ENCODE measurements at regions not wholly inside any gene's neighbourhood (a gene's known extent, or its start where the extent isn't known, plus 50 kb on each side); places are given as distances from the start of the nearest gene placed in this dataset.

GRCh38 chr9:134228649-134229048 is 64.3 kb upstream of the RNU6ATAC start:
- POLR2A ChIA-PET (ENCODE audit: unreplicated experiment): no interaction called here
- ATAC-seq (no peak), DNase-seq (no peak)
- 0 out of 2 replicates have a peak, but pooled peaks cover 9% of the 10 kb centered on the region for H3K27me3 ChIP-seq (ENCODE audit: low read length)
- CTCF ChIA-PET: no interaction called here
- H3K36me3 ChIP-seq (ENCODE audit: low read depth, low read length): no peaks in the 10 kb centered on the region
- no peaks in the 10 kb centered on the region for H3K79me2 ChIP-seq (ENCODE audit: low read length)
- H2AFZ ChIP-seq (ENCODE audit: low read length): no peak overlapping the region
- intact Hi-C loops (cut with micrococcal nuclease): no loop called here
- H3F3A ChIP-seq (ENCODE audit: low read length, unreplicated experiment): no peaks in the 10 kb centered on the region
- no peak overlapping the region for H3K9ac ChIP-seq (ENCODE audit: low read length)
- no peaks in the 10 kb centered on the region for H4K20me1 ChIP-seq (ENCODE audit: low read length)
- H3K9me2 ChIP-seq (replicated peaks; ENCODE audit: low read length): no peaks in the 10 kb centered on the region
- no peaks in the 10 kb centered on the region for H3K9me3 ChIP-seq (ENCODE audit: low read length)
- no peak for TF ChIP-seq EZH2phosphoT487 (IDR thresholded peaks at IDR 0.05; ENCODE audit: borderline replicate concordance, low read length)
- H3K27ac ChIP-seq (ENCODE audit: low read length): no peak overlapping the region
- H3K4me1 ChIP-seq (ENCODE audit: insufficient read depth, low read length): no peaks in the 10 kb centered on the region
- no peak overlapping the region for H3K4me3 ChIP-seq (ENCODE audit: low read length)
- H3K4me2 ChIP-seq (ENCODE audit: low read length): no peak overlapping the region
- BruUV-seq (replicated peaks): no TSS peak

GRCh38 chr9:134229466-134230091 is 65.2 kb upstream of the RNU6ATAC start:
- Histone ChIP-seq H3K9ac (ENCODE audit: low read length) (no peak overlapping the region), H3K79me2 (ENCODE audit: low read length) (no peaks in the 10 kb centered on the region), H2AFZ (ENCODE audit: low read length) (no peak overlapping the region), H4K20me1 (ENCODE audit: low read length) (no peaks in the 10 kb centered on the region), H3K9me3 (ENCODE audit: low read length) (no peaks in the 10 kb centered on the region), H3K4me1 (ENCODE audit: insufficient read depth, low read length) (no peaks in the 10 kb centered on the region), H3F3A (ENCODE audit: low read length, unreplicated experiment) (no peaks in the 10 kb centered on the region), H3K27me3 (ENCODE audit: low read length) (0 out of 2 replicates have a peak, but pooled peaks cover 5% of the 10 kb centered on the region), H3K4me3 (ENCODE audit: low read length) (no peak overlapping the region), H3K9me2 (replicated peaks; ENCODE audit: low read length) (no peaks in the 10 kb centered on the region), H3K36me3 (ENCODE audit: low read depth, low read length) (no peaks in the 10 kb centered on the region), H3K27ac (ENCODE audit: low read length) (no peak overlapping the region), H3K4me2 (ENCODE audit: low read length) (no peak overlapping the region)
- DNase-seq (no peak), ATAC-seq (no peak)
- intact Hi-C loops (cut with micrococcal nuclease): no loop called here
- no peak for TF ChIP-seq CTCF (conservative IDR thresholded peaks at IDR 0.05; ENCODE audit: low read depth, low read length)
- TF ChIP-seq EZH2 (IDR thresholded peaks at IDR 0.05; ENCODE audit: low read length, unreplicated experiment): no peak
- no peak for TF ChIP-seq EZH2phosphoT487 (IDR thresholded peaks at IDR 0.05; ENCODE audit: borderline replicate concordance, low read length)
- POLR2A ChIA-PET (ENCODE audit: unreplicated experiment): no interaction called here
- CTCF ChIA-PET: no interaction called here
- BruUV-seq (replicated peaks): no TSS peak

DNA sequence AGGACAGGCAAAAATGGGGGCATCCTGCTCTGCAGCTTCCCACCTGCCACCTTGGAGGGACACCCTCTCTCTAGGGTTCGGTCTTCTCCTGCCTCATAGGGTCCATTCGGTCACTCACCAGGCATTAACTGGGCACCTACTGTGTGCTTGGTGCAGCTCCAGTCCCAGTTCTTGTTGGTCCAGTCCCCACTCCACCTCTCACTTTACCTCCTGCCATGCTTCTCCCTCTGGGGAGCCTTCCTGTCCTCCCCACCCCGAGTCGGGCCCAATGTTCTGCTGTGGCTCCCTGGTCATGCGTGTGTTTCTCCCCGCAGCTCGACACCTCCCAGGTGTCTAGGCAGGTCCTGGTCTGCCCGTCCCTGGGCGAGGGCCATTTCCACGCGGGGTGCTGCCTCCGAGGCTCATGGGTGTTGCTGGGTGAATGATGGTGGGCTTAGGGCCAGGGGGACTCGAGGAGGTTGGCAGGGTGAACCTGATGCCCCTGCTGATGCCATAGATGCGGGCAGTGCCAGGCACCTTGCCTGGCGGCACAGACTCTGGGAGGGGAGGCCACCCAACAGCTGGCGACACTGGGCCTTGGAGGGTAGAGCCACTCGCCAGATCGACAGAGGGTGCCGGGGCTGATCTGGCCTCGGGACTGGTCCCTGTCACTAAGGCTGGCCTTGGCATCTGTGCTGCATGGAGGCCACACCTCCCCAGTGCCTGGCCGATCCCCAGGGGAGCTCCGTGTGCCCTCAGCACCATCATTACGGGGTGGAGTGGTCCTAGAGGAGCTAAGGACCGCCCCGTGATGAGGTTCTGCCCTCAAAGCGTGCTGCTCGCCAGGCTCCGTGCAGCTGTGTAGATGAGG is 66.0 kb upstream of the RNU6ATAC start:
- POLR2A ChIA-PET (ENCODE audit: unreplicated experiment): no interaction called here
- H3K79me2 ChIP-seq (ENCODE audit: low read length): no peaks in the 10 kb centered on the region
- H3K4me3 ChIP-seq (ENCODE audit: low read length): no peak overlapping the region
- BruUV-seq (replicated peaks): no TSS peak
- H2AFZ ChIP-seq (ENCODE audit: low read length): no peak overlapping the region
- no peak overlapping the region for H3K9ac ChIP-seq (ENCODE audit: low read length)
- no peak for TF ChIP-seq CTCF (conservative IDR thresholded peaks at IDR 0.05; ENCODE audit: low read depth, low read length)
- no peak for TF ChIP-seq EZH2phosphoT487 (IDR thresholded peaks at IDR 0.05; ENCODE audit: borderline replicate concordance, low read length)
- TF ChIP-seq EZH2 (IDR thresholded peaks at IDR 0.05; ENCODE audit: low read length, unreplicated experiment): no peak
- no peaks in the 10 kb centered on the region for H3K4me1 ChIP-seq (ENCODE audit: insufficient read depth, low read length)
- no peaks in the 10 kb centered on the region for H3K9me2 ChIP-seq (replicated peaks; ENCODE audit: low read length)
- no peaks in the 10 kb centered on the region for H4K20me1 ChIP-seq (ENCODE audit: low read length)
- H3K4me2 ChIP-seq (ENCODE audit: low read length): no peak overlapping the region
- no peaks in the 10 kb centered on the region for H3F3A ChIP-seq (ENCODE audit: low read length, unreplicated experiment)
- no peak overlapping the region for H3K27ac ChIP-seq (ENCODE audit: low read length)
- DNase-seq: no peak
- H3K36me3 ChIP-seq (ENCODE audit: low read depth, low read length): no peaks in the 10 kb centered on the region
- ATAC-seq: no peak
- no peaks in the 10 kb centered on the region for H3K9me3 ChIP-seq (ENCODE audit: low read length)
- CTCF ChIA-PET: no interaction called here
- 0 out of 2 replicates have a peak, but pooled peaks cover 5% of the 10 kb centered on the region for H3K27me3 ChIP-seq (ENCODE audit: low read length)
- intact Hi-C loops (cut with micrococcal nuclease): no loop called here

All from PC-3 (cell line).